ENCODE measurements at regions not wholly inside any gene's neighbourhood (a gene's known extent, or its start where the extent isn't known, plus 50 kb on each side); places are given as distances from the start of the nearest gene placed in this dataset.

GRCh38 chr6:166726201-166726600, 99.2 kb upstream of the RPS6KA2 start:
- TF ChIP-seq POLR2AphosphoS5 (IDR thresholded peaks at IDR 0.05), result no peak
- no peak for TF ChIP-seq CTCF (IDR thresholded peaks at IDR 0.05)
- no peak for TF ChIP-seq POLR2A (IDR thresholded peaks at IDR 0.05)
- no peak for TF ChIP-seq EP300 (IDR thresholded peaks at IDR 0.05)
